ENCODE measurements at regions not wholly inside any gene's neighbourhood (a gene's known extent, or its start where the extent isn't known, plus 50 kb on each side); places are given as distances from the start of the nearest gene placed in this dataset.

DNA sequence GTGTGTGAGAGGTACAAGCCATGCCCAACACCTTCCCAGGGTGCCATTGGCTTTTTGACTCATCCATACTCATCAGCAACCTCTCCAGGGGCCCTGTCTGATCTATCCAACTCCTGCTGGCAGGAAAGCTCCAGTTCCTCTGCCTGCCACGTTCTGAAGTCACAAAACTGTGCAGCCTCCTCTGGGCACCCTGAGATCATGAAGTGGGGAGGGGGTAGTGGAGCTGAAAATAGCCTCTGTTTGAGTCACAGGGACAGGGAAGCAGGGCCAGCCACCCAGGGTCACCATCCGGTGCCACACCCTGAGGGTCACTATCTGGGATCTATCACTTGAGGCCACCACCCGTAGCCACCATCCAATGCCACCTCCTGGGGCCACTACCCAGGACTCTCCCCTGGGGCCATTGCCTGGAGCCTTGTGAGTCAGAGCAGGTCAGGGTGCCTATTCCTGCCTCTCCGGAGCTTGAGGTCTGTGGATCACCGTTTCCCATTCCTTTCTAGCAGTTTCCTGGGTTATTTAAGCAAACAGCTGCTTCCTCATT, 172.1 kb downstream of the NUFIP1 start:
- DNase-seq (ENCODE audit: low spot score): no peak
- H3K27ac ChIP-seq: peak overlapping the region; percentile 78
- WGBS (ENCODE audit: low lambda C conversion rate, missing lambda C conversion rate): 63% methylated on average over 5 of the region's 5 CpGs

DNA sequence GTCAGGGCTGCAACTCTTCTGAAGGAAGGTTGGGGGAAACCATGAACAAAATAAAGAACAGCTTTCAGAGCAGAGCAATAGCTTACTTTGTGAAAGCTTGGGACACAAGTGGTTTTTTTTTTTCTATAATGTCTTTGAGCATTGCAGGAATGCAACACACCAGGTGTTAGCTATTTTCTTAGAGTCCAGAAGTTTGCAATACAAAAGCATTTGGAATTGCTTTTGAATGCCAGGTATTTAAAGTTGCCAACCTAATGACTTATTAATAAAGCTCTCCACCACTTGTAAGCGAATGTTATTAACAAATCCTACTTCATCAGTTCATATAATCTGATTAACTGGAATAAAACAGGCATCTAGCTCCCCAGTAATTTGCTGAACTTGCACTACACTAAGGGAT, 172.6 kb downstream of the NUFIP1 start:
- DNase-seq (ENCODE audit: low spot score): no peak
- peak overlapping the region; percentile 91 for H3K27ac ChIP-seq
- no peaks in the 10 kb centered on the region for H3K36me3 ChIP-seq (replicated peaks; ENCODE audit: insufficient read depth, low read depth)
- H4K20me1 ChIP-seq (ENCODE audit: insufficient read depth, poor library complexity, severe bottlenecking): no peaks in the 10 kb centered on the region
- no peak overlapping the region for H2AFZ ChIP-seq
- TF ChIP-seq, protein P1, sequence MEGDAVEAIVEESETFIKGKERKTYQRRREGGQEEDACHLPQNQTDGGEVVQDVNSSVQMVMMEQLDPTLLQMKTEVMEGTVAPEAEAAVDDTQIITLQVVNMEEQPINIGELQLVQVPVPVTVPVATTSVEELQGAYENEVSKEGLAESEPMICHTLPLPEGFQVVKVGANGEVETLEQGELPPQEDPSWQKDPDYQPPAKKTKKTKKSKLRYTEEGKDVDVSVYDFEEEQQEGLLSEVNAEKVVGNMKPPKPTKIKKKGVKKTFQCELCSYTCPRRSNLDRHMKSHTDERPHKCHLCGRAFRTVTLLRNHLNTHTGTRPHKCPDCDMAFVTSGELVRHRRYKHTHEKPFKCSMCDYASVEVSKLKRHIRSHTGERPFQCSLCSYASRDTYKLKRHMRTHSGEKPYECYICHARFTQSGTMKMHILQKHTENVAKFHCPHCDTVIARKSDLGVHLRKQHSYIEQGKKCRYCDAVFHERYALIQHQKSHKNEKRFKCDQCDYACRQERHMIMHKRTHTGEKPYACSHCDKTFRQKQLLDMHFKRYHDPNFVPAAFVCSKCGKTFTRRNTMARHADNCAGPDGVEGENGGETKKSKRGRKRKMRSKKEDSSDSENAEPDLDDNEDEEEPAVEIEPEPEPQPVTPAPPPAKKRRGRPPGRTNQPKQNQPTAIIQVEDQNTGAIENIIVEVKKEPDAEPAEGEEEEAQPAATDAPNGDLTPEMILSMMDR (IDR thresholded peaks at IDR 0.05; ENCODE audit: poor library complexity): no peak
- TF ChIP-seq EZH2phosphoT487 (IDR thresholded peaks at IDR 0.05; ENCODE audit: low read depth, severe bottlenecking, unreplicated experiment): no peak
- H3K4me3 ChIP-seq: no peak overlapping the region
- H3K27me3 ChIP-seq: no peaks in the 10 kb centered on the region
- no peaks in the 10 kb centered on the region for H3K9me2 ChIP-seq (replicated peaks; ENCODE audit: insufficient read depth)
- WGBS (ENCODE audit: low lambda C conversion rate, missing lambda C conversion rate): 97% methylated on average over 1 of the region's 1 CpG
- H3K79me2 ChIP-seq: no peaks in the 10 kb centered on the region
- H3K4me2 ChIP-seq: no peak overlapping the region
- peaks cover 52% of the 10 kb centered on the region for H3K4me1 ChIP-seq (ENCODE audit: insufficient read depth)
- H3K9me3 ChIP-seq (ENCODE audit: low read depth): no peaks in the 10 kb centered on the region

More for the DNA sequence above, 172.1 kb downstream of the NUFIP1 start:
- no peak overlapping the region for H3K4me3 ChIP-seq
- H3K9me3 ChIP-seq (ENCODE audit: low read depth): no peaks in the 10 kb centered on the region
- peaks cover 52% of the 10 kb centered on the region for H3K4me1 ChIP-seq (ENCODE audit: insufficient read depth)
- no peak overlapping the region for H2AFZ ChIP-seq
- no peaks in the 10 kb centered on the region for H3K36me3 ChIP-seq (replicated peaks; ENCODE audit: insufficient read depth, low read depth)
- H3K4me2 ChIP-seq: no peak overlapping the region
- TF ChIP-seq EZH2phosphoT487 (IDR thresholded peaks at IDR 0.05; ENCODE audit: low read depth, severe bottlenecking, unreplicated experiment) (no peak), EZH2 (IDR thresholded peaks at IDR 0.05; ENCODE audit: borderline replicate concordance) (no peak)
- TF ChIP-seq, protein P1 (IDR thresholded peaks at IDR 0.05; ENCODE audit: poor library complexity): no peak
- no peaks in the 10 kb centered on the region for H3K79me2 ChIP-seq
- no peaks in the 10 kb centered on the region for H3K27me3 ChIP-seq
- H4K20me1 ChIP-seq (ENCODE audit: insufficient read depth, poor library complexity, severe bottlenecking): no peaks in the 10 kb centered on the region
- H3K9me2 ChIP-seq (replicated peaks; ENCODE audit: insufficient read depth): no peaks in the 10 kb centered on the region

DNA sequence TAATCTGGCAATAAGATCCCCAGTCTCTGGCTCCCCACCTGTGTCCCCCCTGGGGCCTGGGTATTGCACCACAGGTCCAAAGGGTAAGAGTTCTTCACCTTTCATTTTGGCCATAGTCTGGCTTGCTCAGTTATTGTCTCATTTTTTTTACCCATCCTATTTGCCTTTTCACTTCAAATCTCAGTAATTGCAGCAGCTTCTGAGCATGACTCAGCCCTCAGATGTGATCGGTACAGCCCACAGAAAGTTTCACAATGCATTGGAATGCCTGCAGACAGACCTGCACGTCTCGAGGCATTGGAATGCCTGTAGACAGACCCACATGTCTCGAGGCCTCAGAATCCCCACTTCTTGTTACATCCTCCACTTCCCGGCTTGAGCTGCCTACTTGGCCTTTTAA, 173.6 kb downstream of the NUFIP1 start:
- no peaks in the 10 kb centered on the region for H3K79me2 ChIP-seq
- H3K4me3 ChIP-seq: no peak overlapping the region
- H3K9me3 ChIP-seq (ENCODE audit: low read depth): no peaks in the 10 kb centered on the region
- peaks cover 52% of the 10 kb centered on the region for H3K4me1 ChIP-seq (ENCODE audit: insufficient read depth)
- H4K20me1 ChIP-seq (ENCODE audit: insufficient read depth, poor library complexity, severe bottlenecking): no peaks in the 10 kb centered on the region
- WGBS (ENCODE audit: low lambda C conversion rate, missing lambda C conversion rate): 14% methylated on average over 5 of the region's 5 CpGs
- H3K36me3 ChIP-seq (replicated peaks; ENCODE audit: insufficient read depth, low read depth): no peaks in the 10 kb centered on the region
- peak overlapping the region; percentile 91 for H3K27ac ChIP-seq
- H3K9me2 ChIP-seq (replicated peaks; ENCODE audit: insufficient read depth): no peaks in the 10 kb centered on the region
- H3K27me3 ChIP-seq: no peaks in the 10 kb centered on the region
- peak; percentile 86 for DNase-seq (ENCODE audit: low spot score)
- H2AFZ ChIP-seq: no peak overlapping the region
- no peak for TF ChIP-seq EZH2 (IDR thresholded peaks at IDR 0.05; ENCODE audit: borderline replicate concordance)
- TF ChIP-seq EZH2phosphoT487 (IDR thresholded peaks at IDR 0.05; ENCODE audit: low read depth, severe bottlenecking, unreplicated experiment): no peak
- TF ChIP-seq, protein P1 (IDR thresholded peaks at IDR 0.05; ENCODE audit: poor library complexity): no peak
- H3K4me2 ChIP-seq: peak overlapping the region; percentile 30

DNA sequence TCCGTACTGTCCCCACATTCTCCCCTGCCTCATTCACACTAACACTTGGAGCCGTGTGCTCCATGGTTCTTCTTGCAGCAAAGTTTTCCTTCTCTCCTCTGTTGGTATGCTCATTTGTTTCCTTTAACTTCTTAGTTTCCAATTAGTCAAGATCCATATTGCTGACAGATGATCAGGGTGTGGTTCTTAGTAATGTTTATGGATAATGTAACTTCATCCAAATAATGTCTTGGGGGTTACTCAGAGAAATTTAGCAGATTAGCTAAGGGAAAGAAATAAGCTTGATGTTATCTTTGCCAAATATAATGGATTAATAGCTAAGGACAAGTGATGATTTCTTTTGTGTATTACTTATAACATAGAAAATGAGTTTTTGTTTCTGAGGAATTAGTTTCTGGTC, 174.4 kb downstream of the NUFIP1 start:
- TF ChIP-seq, protein P1 (IDR thresholded peaks at IDR 0.05; ENCODE audit: poor library complexity): no peak
- TF ChIP-seq EZH2phosphoT487 (IDR thresholded peaks at IDR 0.05; ENCODE audit: low read depth, severe bottlenecking, unreplicated experiment) (no peak), EZH2 (IDR thresholded peaks at IDR 0.05; ENCODE audit: borderline replicate concordance) (no peak)
- DNase-seq (ENCODE audit: low spot score): no peak
- peak overlapping the region; percentile 81 for H3K27ac ChIP-seq
- H3K27me3 ChIP-seq: no peaks in the 10 kb centered on the region
- no peak overlapping the region for H3K4me3 ChIP-seq
- 86% methylated on average over 2 of the region's 2 CpGs for WGBS (ENCODE audit: low lambda C conversion rate, missing lambda C conversion rate)
- H4K20me1 ChIP-seq (ENCODE audit: insufficient read depth, poor library complexity, severe bottlenecking): no peaks in the 10 kb centered on the region
- no peak overlapping the region for H3K4me2 ChIP-seq
- no peak overlapping the region for H2AFZ ChIP-seq
- H3K4me1 ChIP-seq (ENCODE audit: insufficient read depth): peaks cover 58% of the 10 kb centered on the region
- H3K79me2 ChIP-seq: no peaks in the 10 kb centered on the region
- no peaks in the 10 kb centered on the region for H3K9me2 ChIP-seq (replicated peaks; ENCODE audit: insufficient read depth)
- no peaks in the 10 kb centered on the region for H3K36me3 ChIP-seq (replicated peaks; ENCODE audit: insufficient read depth, low read depth)
- H3K9me3 ChIP-seq (ENCODE audit: low read depth): no peaks in the 10 kb centered on the region
